A204.1 (cell line): ENCODE measurements at regions not wholly inside any gene's neighbourhood (a gene's known extent, or its start where the extent isn't known, plus 50 kb on each side); places are given as distances from the start of the nearest gene placed in this dataset.
"Not testable (repeated sequence)": the region's sequence is repeated elsewhere in the genome, so short reads cannot be mapped to it uniquely, and the experiment has no call there.

ENCODE experiments used
- FAIRE-seq: peaks from 2 replicates; lab custom pipeline; 2012; peaks lifted over from hg19 to GRCh38; lab: Jason Lieb, UNC

- no peak for FAIRE-seq
Measured at GRCh38 chr1:187721216-187721615, 892.5 kb downstream of the PLA2G4A start.

- no peak for FAIRE-seq
Measured at GRCh38 chr1:187725216-187725615, 896.5 kb downstream of the PLA2G4A start.

GRCh38 chr1:187733232-187733631 is 904.5 kb downstream of the PLA2G4A start:
- FAIRE-seq, result no peak

- FAIRE-seq, result no peak
Measured at GRCh38 chr1:187734427-187734826, 905.7 kb downstream of the PLA2G4A start.

- FAIRE-seq, result no peak
Measured at GRCh38 chr1:187744665-187745064, 915.9 kb downstream of the PLA2G4A start.

- no peak for FAIRE-seq
Measured at GRCh38 chr1:187755536-187755935, 926.8 kb downstream of the PLA2G4A start.

GRCh38 chr1:187756684-187757083 is 927.9 kb downstream of the PLA2G4A start:
- not testable (repeated sequence) for FAIRE-seq

- FAIRE-seq, result no peak
Measured at GRCh38 chr1:187759825-187760333, 931.1 kb downstream of the PLA2G4A start.

GRCh38 chr1:187762118-187762517 is 933.4 kb downstream of the PLA2G4A start:
- no peak for FAIRE-seq

- FAIRE-seq, result no peak
Measured at GRCh38 chr1:187763465-187763864, 934.7 kb downstream of the PLA2G4A start.

- FAIRE-seq, result no peak
Measured at GRCh38 chr1:187763976-187764375, 935.2 kb downstream of the PLA2G4A start.

- FAIRE-seq, result no peak
Measured at GRCh38 chr1:187771396-187771795, 942.6 kb downstream of the PLA2G4A start.

- FAIRE-seq, result no peak
Measured at GRCh38 chr1:187773168-187773567, 944.4 kb downstream of the PLA2G4A start.

GRCh38 chr1:187787736-187788135 is 959.0 kb downstream of the PLA2G4A start:
- no peak for FAIRE-seq

GRCh38 chr1:187788718-187789117 is 960.0 kb downstream of the PLA2G4A start:
- no peak for FAIRE-seq

GRCh38 chr1:187790724-187791123 is 962.0 kb downstream of the PLA2G4A start:
- FAIRE-seq, result no peak

GRCh38 chr1:187794561-187794960 is 965.8 kb downstream of the PLA2G4A start:
- no peak for FAIRE-seq

GRCh38 chr1:187809549-187809948 is 980.8 kb downstream of the PLA2G4A start:
- FAIRE-seq, result no peak

- FAIRE-seq, result no peak
Measured at GRCh38 chr1:187816646-187817045, 987.9 kb downstream of the PLA2G4A start.

- FAIRE-seq, result no peak
Measured at GRCh38 chr1:187817782-187818181, 989.0 kb downstream of the PLA2G4A start.

GRCh38 chr1:187819086-187819485 is 990.3 kb downstream of the PLA2G4A start:
- FAIRE-seq, result no peak

- FAIRE-seq, result no peak
Measured at GRCh38 chr1:187836557-187836956, 1007.8 kb downstream of the PLA2G4A start.

- FAIRE-seq, result no peak
Measured at GRCh38 chr1:187837787-187838186, 1009.0 kb downstream of the PLA2G4A start.

- FAIRE-seq, result no peak
Measured at GRCh38 chr1:187838335-187839293, 1009.9 kb downstream of the PLA2G4A start.
